ENCODE measurements at regions not wholly inside any gene's neighbourhood (a gene's known extent, or its start where the extent isn't known, plus 50 kb on each side); places are given as distances from the start of the nearest gene placed in this dataset.

GRCh38 chr3:70736009-70736408, 423.6 kb upstream of the MDFIC2 start:
- Histone ChIP-seq H3K4me2 (no peak overlapping the region), H3K4me1 (peaks cover 10% of the 10 kb centered on the region), H3K9me3 (no peaks in the 10 kb centered on the region), H3K27ac (no peak overlapping the region), H3K4me3 (no peak overlapping the region)
- FAIRE-seq (no peak), ATAC-seq (no peak), DNase-seq (ENCODE audit: low read depth in 1 of 2, low spot score in 1 of 2) (no peak)
- 4% methylated on average over 1 of the region's 1 CpG for WGBS (ENCODE audit: missing lambda C conversion rate)
- ChIA-PET POLR2A (no interaction called here), CTCF (interaction anchor here (1.0 kb wide), 1 partner anchor 16 kb away, joined by 4 read pairs; no protein-coding TSS in a partner anchor)
- TF ChIP-seq, protein P1, sequence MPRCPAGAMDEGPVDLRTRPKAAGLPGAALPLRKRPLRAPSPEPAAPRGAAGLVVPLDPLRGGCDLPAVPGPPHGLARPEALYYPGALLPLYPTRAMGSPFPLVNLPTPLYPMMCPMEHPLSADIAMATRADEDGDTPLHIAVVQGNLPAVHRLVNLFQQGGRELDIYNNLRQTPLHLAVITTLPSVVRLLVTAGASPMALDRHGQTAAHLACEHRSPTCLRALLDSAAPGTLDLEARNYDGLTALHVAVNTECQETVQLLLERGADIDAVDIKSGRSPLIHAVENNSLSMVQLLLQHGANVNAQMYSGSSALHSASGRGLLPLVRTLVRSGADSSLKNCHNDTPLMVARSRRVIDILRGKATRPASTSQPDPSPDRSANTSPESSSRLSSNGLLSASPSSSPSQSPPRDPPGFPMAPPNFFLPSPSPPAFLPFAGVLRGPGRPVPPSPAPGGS (IDR thresholded peaks at IDR 0.05) = no peak
- no peak for TF ChIP-seq FOSL2 (IDR thresholded peaks at IDR 0.05)
- TF ChIP-seq FOSL2 (CRISPR knock-in tag; IDR thresholded peaks at IDR 0.05) = 0 out of 2 replicates have a peak, but pooled peaks have one; percentile 12

DNA sequence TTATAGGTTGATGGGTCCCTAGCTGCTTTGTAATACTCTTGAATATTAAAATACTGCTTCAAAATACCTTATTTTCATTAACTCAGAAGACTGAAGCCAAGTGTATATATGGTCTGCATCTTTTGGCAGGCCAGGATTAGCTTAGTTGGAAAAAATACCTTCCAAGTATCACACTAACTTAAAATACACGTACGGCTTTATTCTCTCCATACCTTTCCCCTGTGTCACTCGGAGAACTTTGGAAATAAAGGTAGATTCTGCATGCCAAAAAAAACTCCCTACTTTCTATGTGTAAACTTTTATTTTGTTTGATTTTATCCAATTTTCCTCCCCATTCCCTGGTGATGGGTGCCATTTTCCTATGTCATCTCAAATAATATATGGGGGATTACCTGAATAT, 422.3 kb upstream of the MDFIC2 start:
- CTCF ChIA-PET = interaction anchor here (1.0 to 1.2 kb wide), 2 partner anchors 9 to 119 kb away, joined by 3 to 4 read pairs; no protein-coding TSS in a partner anchor
- no peaks in the 10 kb centered on the region for H3K9me3 ChIP-seq
- POLR2A ChIA-PET = no interaction called here
- TF ChIP-seq FOSL2 (IDR thresholded peaks at IDR 0.05) (no peak), FOSL2 (CRISPR knock-in tag; IDR thresholded peaks at IDR 0.05) (no peak), HOXB13 (CRISPR knock-in tag; IDR thresholded peaks at IDR 0.05; ENCODE audit: low read depth) (no peak)
- WGBS (ENCODE audit: missing lambda C conversion rate) = 93% methylated on average over 3 of the region's 3 CpGs
- ATAC-seq (no peak), FAIRE-seq (no peak), DNase-seq (ENCODE audit: low read depth in 1 of 2, low spot score in 1 of 2) (no peak)
- H3K4me1 ChIP-seq = peaks cover 10% of the 10 kb centered on the region
- no peak overlapping the region for H3K27ac ChIP-seq
- H3K4me3 ChIP-seq = no peak overlapping the region
- no peak overlapping the region for H3K4me2 ChIP-seq

DNA sequence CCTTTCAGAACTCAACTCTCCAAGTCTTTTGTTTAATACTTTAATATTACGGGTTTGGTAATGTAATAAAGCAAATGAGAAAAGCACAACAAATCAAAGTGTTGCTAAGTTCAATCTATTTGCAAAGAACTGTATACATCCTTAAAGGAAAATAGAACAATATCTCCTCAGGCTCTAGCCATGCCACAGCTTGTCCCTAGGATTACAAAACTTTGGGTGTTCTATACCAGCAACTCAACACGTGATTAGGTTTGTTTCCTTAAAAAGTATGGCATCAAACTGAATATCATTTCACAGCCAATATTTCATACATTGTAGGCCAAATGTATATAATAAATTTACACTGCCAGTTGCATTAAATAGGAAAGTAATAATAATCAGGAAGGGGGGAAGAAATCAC, 418.6 kb upstream of the MDFIC2 start:
- ATAC-seq = no peak
- Histone ChIP-seq H3K4me1 (no peaks in the 10 kb centered on the region), H3K9me3 (no peaks in the 10 kb centered on the region), H3K4me2 (no peak overlapping the region), H3K27ac (no peak overlapping the region), H3K4me3 (no peak overlapping the region)
- no peak for TF ChIP-seq POLR2AphosphoS2 (conservative IDR thresholded peaks at IDR 0.05; ENCODE audit: low read length)
- TF ChIP-seq HOXB13 (CRISPR knock-in tag; IDR thresholded peaks at IDR 0.05; ENCODE audit: low read depth) = no peak
- no peak for TF ChIP-seq SMC3 (IDR thresholded peaks at IDR 0.05)
- TF ChIP-seq RCOR1 (IDR thresholded peaks at IDR 0.05; ENCODE audit: low read depth, low read length) = no peak
- no peak for TF ChIP-seq ZC3H11A (IDR thresholded peaks at IDR 0.05)
- no peak for TF ChIP-seq PBX3 (IDR thresholded peaks at IDR 0.05)
- no peak for TF ChIP-seq TFCP2L1 (CRISPR knock-in tag; IDR thresholded peaks at IDR 0.05)
- TF ChIP-seq CHD4 (IDR thresholded peaks at IDR 0.05; ENCODE audit: borderline replicate concordance) = no peak
- no peak for TF ChIP-seq ZSCAN20 (CRISPR knock-in tag; IDR thresholded peaks at IDR 0.05)
- no peak for TF ChIP-seq MYC (IDR thresholded peaks at IDR 0.05; ENCODE audit: borderline replicate concordance, low read length)
- TF ChIP-seq JUN (IDR thresholded peaks at IDR 0.05) = no peak
- TF ChIP-seq MAFK (IDR thresholded peaks at IDR 0.05; ENCODE audit: partially characterized antibody) = no peak
- TF ChIP-seq, protein P2, sequence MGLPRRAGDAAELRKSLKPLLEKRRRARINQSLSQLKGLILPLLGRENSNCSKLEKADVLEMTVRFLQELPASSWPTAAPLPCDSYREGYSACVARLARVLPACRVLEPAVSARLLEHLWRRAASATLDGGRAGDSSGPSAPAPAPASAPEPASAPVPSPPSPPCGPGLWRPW (IDR thresholded peaks at IDR 0.05) = no peak
- no peak for TF ChIP-seq HDAC2 (IDR thresholded peaks at IDR 0.05)
- no peak for TF ChIP-seq HOXA7 (CRISPR knock-in tag; IDR thresholded peaks at IDR 0.05)
- no peak for TF ChIP-seq NR3C1 (IDR thresholded peaks at IDR 0.05)
- WGBS (ENCODE audit: missing lambda C conversion rate) = 71% methylated on average over 2 of the region's 2 CpGs
- DNase-seq (ENCODE audit: low read depth in 1 of 2, low spot score in 1 of 2) = no peak
- ChIA-PET POLR2A (no interaction called here), CTCF (no interaction called here)
- no peak for FAIRE-seq

DNA sequence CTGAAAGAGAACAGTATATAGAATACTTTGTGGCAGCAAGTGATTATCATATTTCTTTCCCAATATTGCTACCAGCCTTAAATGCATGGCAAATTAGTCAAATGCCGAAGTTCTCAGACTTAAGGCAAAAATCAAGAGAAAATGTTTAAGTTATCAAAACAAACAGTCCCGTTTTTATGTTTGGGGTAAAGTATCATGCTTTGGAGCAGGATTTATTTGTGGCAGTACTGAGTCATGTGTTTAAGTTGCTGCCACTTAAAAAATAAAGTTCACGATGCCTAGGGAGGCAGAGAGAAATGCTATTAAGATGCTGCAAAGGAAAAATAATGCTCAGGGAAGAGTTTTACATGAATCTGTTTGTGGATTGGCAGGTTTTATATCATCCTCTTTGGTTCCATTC, 417.4 kb upstream of the MDFIC2 start:
- FAIRE-seq (no peak), ATAC-seq (no peak), DNase-seq (ENCODE audit: low read depth in 1 of 2, low spot score in 1 of 2) (no peak)
- CTCF ChIA-PET = interaction anchor here (0.5 to 0.9 kb wide), 2 partner anchors 11 to 931 kb away, joined by 3 to 4 read pairs; no protein-coding TSS in a partner anchor
- H3K4me2 ChIP-seq = no peak overlapping the region
- WGBS (ENCODE audit: missing lambda C conversion rate) = 49% methylated on average over 3 of the region's 3 CpGs
- H3K27ac ChIP-seq = no peak overlapping the region
- H3K4me1 ChIP-seq = no peaks in the 10 kb centered on the region
- POLR2A ChIA-PET = no interaction called here
- H3K9me3 ChIP-seq = no peaks in the 10 kb centered on the region
- no peak overlapping the region for H3K4me3 ChIP-seq
- no peak for TF ChIP-seq RFX5 (IDR thresholded peaks at IDR 0.05)
- TF ChIP-seq ZC3H11A (IDR thresholded peaks at IDR 0.05) = no peak
- no peak for TF ChIP-seq KDM1A (IDR thresholded peaks at IDR 0.05; ENCODE audit: low read depth)
- TF ChIP-seq, protein P3, sequence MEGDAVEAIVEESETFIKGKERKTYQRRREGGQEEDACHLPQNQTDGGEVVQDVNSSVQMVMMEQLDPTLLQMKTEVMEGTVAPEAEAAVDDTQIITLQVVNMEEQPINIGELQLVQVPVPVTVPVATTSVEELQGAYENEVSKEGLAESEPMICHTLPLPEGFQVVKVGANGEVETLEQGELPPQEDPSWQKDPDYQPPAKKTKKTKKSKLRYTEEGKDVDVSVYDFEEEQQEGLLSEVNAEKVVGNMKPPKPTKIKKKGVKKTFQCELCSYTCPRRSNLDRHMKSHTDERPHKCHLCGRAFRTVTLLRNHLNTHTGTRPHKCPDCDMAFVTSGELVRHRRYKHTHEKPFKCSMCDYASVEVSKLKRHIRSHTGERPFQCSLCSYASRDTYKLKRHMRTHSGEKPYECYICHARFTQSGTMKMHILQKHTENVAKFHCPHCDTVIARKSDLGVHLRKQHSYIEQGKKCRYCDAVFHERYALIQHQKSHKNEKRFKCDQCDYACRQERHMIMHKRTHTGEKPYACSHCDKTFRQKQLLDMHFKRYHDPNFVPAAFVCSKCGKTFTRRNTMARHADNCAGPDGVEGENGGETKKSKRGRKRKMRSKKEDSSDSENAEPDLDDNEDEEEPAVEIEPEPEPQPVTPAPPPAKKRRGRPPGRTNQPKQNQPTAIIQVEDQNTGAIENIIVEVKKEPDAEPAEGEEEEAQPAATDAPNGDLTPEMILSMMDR (IDR thresholded peaks at IDR 0.05) = no peak
- TF ChIP-seq, protein P4, sequence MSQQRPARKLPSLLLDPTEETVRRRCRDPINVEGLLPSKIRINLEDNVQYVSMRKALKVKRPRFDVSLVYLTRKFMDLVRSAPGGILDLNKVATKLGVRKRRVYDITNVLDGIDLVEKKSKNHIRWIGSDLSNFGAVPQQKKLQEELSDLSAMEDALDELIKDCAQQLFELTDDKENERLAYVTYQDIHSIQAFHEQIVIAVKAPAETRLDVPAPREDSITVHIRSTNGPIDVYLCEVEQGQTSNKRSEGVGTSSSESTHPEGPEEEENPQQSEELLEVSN (IDR thresholded peaks at IDR 0.05; ENCODE audit: borderline replicate concordance, low read depth) = no peak
- TF ChIP-seq MAX (IDR thresholded peaks at IDR 0.05) = no peak
- TF ChIP-seq ESRRA (IDR thresholded peaks at IDR 0.05; ENCODE audit: borderline replicate concordance, low read length) = no peak
- no peak for TF ChIP-seq FOXS1 (CRISPR knock-in tag; IDR thresholded peaks at IDR 0.05)
- TF ChIP-seq SREBF2 (IDR thresholded peaks at IDR 0.05) = no peak
- TF ChIP-seq EP300 (IDR thresholded peaks at IDR 0.05) = no peak
- no peak for TF ChIP-seq GATA3 (IDR thresholded peaks at IDR 0.05; ENCODE audit: borderline replicate concordance)
- no peak for TF ChIP-seq RCOR1 (IDR thresholded peaks at IDR 0.05; ENCODE audit: low read depth, low read length)
- TF ChIP-seq CEBPB (IDR thresholded peaks at IDR 0.05) = no peak
- no peak for TF ChIP-seq HDAC2 (IDR thresholded peaks at IDR 0.05)
- no peak for TF ChIP-seq ZSCAN20 (CRISPR knock-in tag; IDR thresholded peaks at IDR 0.05)

Measured in A549 (cell line).